GM12873 (cell line): ENCODE measurements at regions not wholly inside any gene's neighbourhood (a gene's known extent, or its start where the extent isn't known, plus 50 kb on each side); places are given as distances from the start of the nearest gene placed in this dataset.
A peak's percentile ranks its signal among the peaks of the same experiment; 100 is the strongest.

Experiments
- CTCF ChIP-seq: IDR thresholded peaks from 2 replicates; pipeline ENCODE4 v1.5.1; 2012; ENCODE audit warnings: low read depth, mild to moderate bottlenecking, moderate library complexity, low read length, control low read depth; ENCODE audit not compliant: insufficient read depth; ENCODE audit errors: missing control alignments

GRCh38 chr9:95729669-95730368, 145.7 kb upstream of the ERCC6L2 start:
- no peak for TF ChIP-seq CTCF

GRCh38 chr9:95729046-95729445, 146.4 kb upstream of the ERCC6L2 start:
- no peak for TF ChIP-seq CTCF

- TF ChIP-seq CTCF: no peak
These were observed 147.5 kb upstream of the ERCC6L2 start for GRCh38 chr9:95727947-95728520.

- TF ChIP-seq CTCF: peak; percentile 76
These were observed 148.7 kb upstream of the ERCC6L2 start for GRCh38 chr9:95726756-95727155.

- no peak for TF ChIP-seq CTCF
These were observed 150.4 kb upstream of the ERCC6L2 start for GRCh38 chr9:95725045-95725444.

GRCh38 chr9:95724253-95724991, 151.1 kb upstream of the ERCC6L2 start:
- no peak for TF ChIP-seq CTCF

GRCh38 chr9:95722141-95722540, 153.3 kb upstream of the ERCC6L2 start:
- TF ChIP-seq CTCF: no peak
